GM13977 (cell line): ENCODE measurements at regions not wholly inside any gene's neighbourhood (a gene's known extent, or its start where the extent isn't known, plus 50 kb on each side); places are given as distances from the start of the nearest gene placed in this dataset.

Experiments used
- DNase-seq: peaks from one replicate; pipeline ENCODE4 v3.0.0; 2012; ENCODE audit warnings: low spot score
- CTCF ChIP-seq: IDR thresholded peaks from 2 replicates; pipeline ENCODE4 v1.5.1; 2012; ENCODE audit warnings: mild to moderate bottlenecking, control low read depth; ENCODE audit not compliant: insufficient read depth; ENCODE audit errors: extremely low read depth, missing control alignments
- in situ Hi-C: fragments of 300-500 bp; cut with MboI; formaldehyde crosslinking; loops from one replicate; pipeline ENCODE4 v1.12.0; 2022; ENCODE audit warnings: low sequenced_read_pairs, low pct_unique_long_range_greater_than_20kb, mixed read lengths, inconsistent platforms; ENCODE audit not compliant: unreplicated experiment

- DNase-seq, result no peak
- no peak for TF ChIP-seq CTCF
These were observed 338.3 kb upstream of the AUTS2 start for GRCh38 chr7:69260023-69260422.

DNA sequence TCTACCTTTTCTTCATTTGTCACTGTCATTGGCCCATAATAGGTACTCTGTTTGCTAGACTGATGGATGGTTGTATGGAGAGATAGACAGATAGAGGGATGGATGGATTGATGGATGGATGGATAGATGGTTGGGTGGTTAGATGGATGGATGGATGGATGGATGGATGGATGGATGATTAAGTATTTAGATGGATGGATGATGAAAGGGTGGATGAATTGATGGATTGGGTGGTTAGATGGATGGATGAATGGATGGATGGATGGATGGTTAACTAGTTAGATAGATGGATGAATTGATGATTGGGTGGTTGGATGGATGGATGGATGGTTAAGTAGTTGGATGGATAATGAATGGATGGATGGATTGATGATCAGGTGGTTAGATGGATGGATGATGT lies 334.7 kb upstream of the AUTS2 start:
- in situ Hi-C loops, result no loop called here
- no peak for TF ChIP-seq CTCF
- DNase-seq, result no peak

More at GRCh38 chr7:69260023-69260422, 338.3 kb upstream of the AUTS2 start:
- in situ Hi-C loops, result no loop called here

DNA sequence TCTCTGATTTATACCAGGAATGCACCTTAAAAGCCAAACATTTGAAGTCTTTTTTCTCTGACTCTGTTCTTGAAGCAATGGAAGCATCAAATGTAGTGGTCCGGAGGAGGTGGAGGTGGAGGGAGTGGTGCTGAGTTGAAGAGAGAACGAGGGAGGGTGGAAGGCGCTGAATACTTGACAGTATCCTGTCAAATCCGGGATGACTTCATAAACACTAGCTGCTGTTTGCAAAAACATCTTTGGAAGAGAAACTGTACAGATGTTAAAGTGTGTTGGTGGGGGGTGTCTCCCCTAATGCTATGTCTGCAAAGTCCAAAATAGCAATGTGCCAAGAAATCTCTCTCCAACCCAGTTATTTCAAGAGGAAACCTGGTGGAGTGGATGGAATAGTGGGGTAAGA lies 328.5 kb upstream of the AUTS2 start:
- in situ Hi-C loops, result no loop called here
- no peak for DNase-seq
- TF ChIP-seq CTCF, result no peak

GRCh38 chr7:69272101-69272500 lies 326.2 kb upstream of the AUTS2 start:
- no peak for TF ChIP-seq CTCF
- in situ Hi-C loops, result no loop called here
- no peak for DNase-seq

DNA sequence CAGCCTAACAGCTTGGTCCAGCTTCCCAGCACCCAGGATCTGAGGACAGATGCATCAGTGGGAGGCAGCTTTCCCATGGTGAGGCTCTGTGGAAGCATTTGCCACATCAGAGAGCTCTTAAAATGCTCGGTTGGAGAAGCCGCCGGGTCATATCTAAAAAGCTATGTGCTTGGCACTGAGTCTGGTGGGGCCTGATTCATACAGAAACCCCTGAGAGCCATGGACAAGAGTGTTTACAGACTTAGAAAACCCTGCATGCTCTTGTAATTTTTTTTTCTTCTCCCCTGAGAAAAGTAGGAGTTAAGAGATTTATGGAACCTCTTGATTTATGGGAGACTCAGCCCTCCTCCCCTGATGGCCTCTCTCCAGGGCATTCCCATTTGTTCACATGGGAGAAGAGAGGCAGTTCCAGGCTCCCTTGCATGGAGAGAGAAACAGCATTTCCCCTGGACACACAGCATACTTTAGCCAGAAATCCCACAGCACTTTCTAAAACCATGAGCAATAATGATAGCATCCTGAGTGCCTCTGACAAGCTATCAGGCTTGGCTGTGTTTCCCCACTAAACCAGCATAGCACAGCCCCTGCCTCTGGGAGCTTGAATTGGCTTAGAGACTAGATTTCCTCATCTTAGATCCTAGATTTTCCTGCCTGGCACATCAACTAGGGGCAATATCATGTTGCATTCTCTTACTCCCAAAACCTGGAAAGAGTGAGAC lies 322.1 kb upstream of the AUTS2 start:
- DNase-seq, result no peak
- no peak for TF ChIP-seq CTCF
- in situ Hi-C loops, result no loop called here

- in situ Hi-C loops, result no loop called here
- TF ChIP-seq CTCF, result no peak
- no peak for DNase-seq
These were observed 320.9 kb upstream of the AUTS2 start for GRCh38 chr7:69277366-69277765.
